HEK293T (cell line): ENCODE measurements at regions not wholly inside any gene's neighbourhood (a gene's known extent, or its start where the extent isn't known, plus 50 kb on each side); places are given as distances from the start of the nearest gene placed in this dataset.

ENCODE experiments used
- CTCF ChIA-PET: fragments of 350-600 bp; formaldehyde crosslinking; extraction: SDS; loops from one replicate; lab custom pipeline; 2021; ENCODE audit warnings: antibody characterized with exemption, inconsistent platforms; lab: Yijun Ruan, JAX
- POLR2A ChIA-PET: fragments of 350-600 bp; formaldehyde crosslinking; extraction: SDS; loops from one replicate; lab custom pipeline; 2020; ENCODE audit warnings: antibody characterized with exemption, inconsistent platforms; lab: Yijun Ruan, JAX
- DNase-seq: peaks from one replicate; pipeline ENCODE4 v3.0.0; 2012; ENCODE audit warnings: mixed read lengths; ENCODE audit errors: extremely low spot score
- ARNT ChIP-seq: fragments of 450-650 bp; IDR thresholded peaks from 2 replicates; pipeline ENCODE4 v1.6.1; 2017; ENCODE audit warnings: mild to moderate bottlenecking
- BHLHE40 ChIP-seq: fragments of 450-650 bp; IDR thresholded peaks from 2 replicates; pipeline ENCODE4 v1.6.1; 2016; ENCODE audit warnings: mild to moderate bottlenecking, moderate library complexity, borderline replicate concordance
- CTBP1 ChIP-seq: fragments of 450-650 bp; IDR thresholded peaks from 2 replicates; pipeline ENCODE4 v1.6.1; 2016; ENCODE audit warnings: borderline replicate concordance
- ELF4 ChIP-seq: fragments of 450-650 bp; IDR thresholded peaks from 2 replicates; pipeline ENCODE4 v1.6.1; 2017; ENCODE audit warnings: antibody characterized with exemption
- FOXA1 ChIP-seq: fragments of 450-650 bp; IDR thresholded peaks from 2 replicates; pipeline ENCODE4 v1.6.1; 2016; ENCODE audit warnings: mild to moderate bottlenecking
- FOXK2 ChIP-seq: fragments of 450-650 bp; IDR thresholded peaks from 2 replicates; pipeline ENCODE4 v1.6.1; 2016; ENCODE audit warnings: mild to moderate bottlenecking
- FOXM1 ChIP-seq: fragments of 450-650 bp; IDR thresholded peaks from 2 replicates; pipeline ENCODE4 v1.6.1; 2017; ENCODE audit warnings: mild to moderate bottlenecking, borderline replicate concordance
- HDGF ChIP-seq: fragments of 450-650 bp; IDR thresholded peaks from 2 replicates; pipeline ENCODE4 v1.6.1; 2017; ENCODE audit warnings: antibody characterized with exemption, borderline replicate concordance
- L3MBTL2 ChIP-seq: fragments of 450-650 bp; conservative IDR thresholded peaks from 2 replicates; pipeline ENCODE4 v1.6.1; 2016; ENCODE audit warnings: mild to moderate bottlenecking
- LEF1 ChIP-seq: fragments of 450-650 bp; IDR thresholded peaks from 2 replicates; pipeline ENCODE4 v1.6.1; 2017; ENCODE audit warnings: mild to moderate bottlenecking, borderline replicate concordance
- NFRKB ChIP-seq: fragments of 450-650 bp; IDR thresholded peaks from 2 replicates; pipeline ENCODE4 v1.6.1; 2016; ENCODE audit warnings: mild to moderate bottlenecking, moderate library complexity
- SP1 ChIP-seq: fragments of 450-650 bp; IDR thresholded peaks from 2 replicates; pipeline ENCODE4 v1.6.1; 2017
- SUZ12 ChIP-seq: fragments of 450-650 bp; IDR thresholded peaks from 2 replicates; pipeline ENCODE4 v1.6.1; 2016; ENCODE audit warnings: mild to moderate bottlenecking
- TARDBP ChIP-seq: fragments of 450-650 bp; IDR thresholded peaks from 2 replicates; pipeline ENCODE4 v1.6.1; 2016
- ZNF384 ChIP-seq: fragments of 450-650 bp; IDR thresholded peaks from 2 replicates; pipeline ENCODE4 v1.6.1; 2016
- TF ChIP-seq, protein P1 (sequence below): fragments of 450-650 bp; IDR thresholded peaks from 2 replicates; pipeline ENCODE4 v1.6.1; 2016

DNA sequence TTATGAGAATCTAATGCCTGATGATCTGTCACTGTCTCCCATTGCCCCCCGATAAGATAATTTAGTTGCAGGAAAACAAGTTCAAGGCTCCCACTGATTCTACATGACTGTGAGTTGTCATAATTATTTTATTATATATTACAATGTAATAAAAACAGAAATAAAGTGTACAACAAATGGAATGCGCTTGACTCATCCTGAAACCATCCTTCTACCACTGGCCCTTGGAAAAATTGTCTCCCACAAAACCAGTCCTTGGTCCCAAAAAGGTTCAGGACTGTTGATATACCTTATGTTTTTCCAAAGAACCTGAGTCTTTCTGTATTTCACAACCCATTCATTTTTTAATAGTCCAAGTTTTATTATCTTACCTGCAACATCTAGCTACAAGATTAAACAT lies 403.5 kb downstream of the TAF11L14 start:
- no peak for DNase-seq
- CTCF ChIA-PET: no interaction called here
- POLR2A ChIA-PET: no interaction called here
- TF ChIP-seq FOXA1 (no peak), LEF1 (no peak), L3MBTL2 (no peak), BHLHE40 (no peak), SP1 (no peak), HDGF (no peak), NFRKB (no peak), TARDBP (no peak), ARNT (no peak), ZNF384 (no peak), FOXK2 (no peak), FOXM1 (no peak)

- ChIA-PET POLR2A (no interaction called here), CTCF (interaction anchor here (0.7 kb wide), 1 partner anchor 76 kb away, joined by 3 read pairs; no protein-coding TSS in a partner anchor)
- TF ChIP-seq SUZ12 (no peak), LEF1 (no peak), L3MBTL2 (no peak), BHLHE40 (no peak), ELF4 (no peak), TARDBP (no peak), CTBP1 (no peak), SP1 (no peak), HDGF (no peak), ZNF384 (no peak), FOXK2 (no peak), FOXA1 (no peak), ARNT (no peak)
- DNase-seq: no peak
Measured at GRCh38 chr5:18043344-18043743, 409.1 kb downstream of the TAF11L14 start.

- TF ChIP-seq SUZ12 (no peak), FOXK2 (no peak), SP1 (no peak), ZNF384 (no peak), ARNT (no peak), FOXA1 (no peak), BHLHE40 (no peak), FOXM1 (no peak), L3MBTL2 (no peak), LEF1 (no peak), TARDBP (no peak)
- TF ChIP-seq, protein P1, sequence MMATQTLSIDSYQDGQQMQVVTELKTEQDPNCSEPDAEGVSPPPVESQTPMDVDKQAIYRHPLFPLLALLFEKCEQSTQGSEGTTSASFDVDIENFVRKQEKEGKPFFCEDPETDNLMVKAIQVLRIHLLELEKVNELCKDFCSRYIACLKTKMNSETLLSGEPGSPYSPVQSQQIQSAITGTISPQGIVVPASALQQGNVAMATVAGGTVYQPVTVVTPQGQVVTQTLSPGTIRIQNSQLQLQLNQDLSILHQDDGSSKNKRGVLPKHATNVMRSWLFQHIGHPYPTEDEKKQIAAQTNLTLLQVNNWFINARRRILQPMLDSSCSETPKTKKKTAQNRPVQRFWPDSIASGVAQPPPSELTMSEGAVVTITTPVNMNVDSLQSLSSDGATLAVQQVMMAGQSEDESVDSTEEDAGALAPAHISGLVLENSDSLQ: no peak
- ChIA-PET POLR2A (no interaction called here), CTCF (no interaction called here)
- no peak for DNase-seq
Measured at GRCh38 chr5:18048449-18048848, 414.2 kb downstream of the TAF11L14 start.

GRCh38 chr5:18050345-18050744 lies 416.1 kb downstream of the TAF11L14 start:
- CTCF ChIA-PET: no interaction called here
- TF ChIP-seq CTBP1 (no peak), ARNT (no peak), SUZ12 (no peak), ZNF384 (no peak), HDGF (no peak), NFRKB (no peak), BHLHE40 (no peak), TARDBP (no peak), SP1 (no peak), ELF4 (no peak)
- TF ChIP-seq, protein P1: no peak
- POLR2A ChIA-PET: no interaction called here
- no peak for DNase-seq

DNA sequence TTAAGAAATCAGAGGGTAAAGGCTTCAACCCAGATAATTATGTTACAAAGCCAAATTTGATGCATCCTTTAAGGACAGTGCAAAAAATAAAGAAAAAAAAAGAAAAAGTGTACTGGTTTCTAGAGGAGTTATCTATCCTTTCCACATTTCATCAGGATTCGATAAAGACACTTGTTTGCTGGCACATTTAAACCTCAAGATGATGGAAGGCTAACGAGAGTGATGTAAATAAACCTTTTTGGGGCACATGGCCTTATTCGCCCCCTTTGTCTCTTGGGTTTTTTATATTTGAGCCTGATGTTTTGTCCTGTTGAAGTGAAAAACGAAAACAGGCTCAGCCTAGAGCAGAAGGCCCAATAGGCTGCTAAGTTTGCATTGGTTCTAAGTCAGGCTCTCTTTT lies 416.5 kb downstream of the TAF11L14 start:
- TF ChIP-seq LEF1: no peak
- TF ChIP-seq, protein P1: no peak
- no peak for TF ChIP-seq NFRKB
- no peak for TF ChIP-seq ZNF384
- TF ChIP-seq ARNT: no peak
- no peak for TF ChIP-seq SUZ12
- no peak for TF ChIP-seq BHLHE40
- no peak for TF ChIP-seq SP1
- no peak for TF ChIP-seq CTBP1
- no peak for TF ChIP-seq L3MBTL2
- no peak for TF ChIP-seq FOXK2
- no peak for TF ChIP-seq FOXM1
- TF ChIP-seq FOXA1: no peak
- no peak for TF ChIP-seq HDGF
- TF ChIP-seq TARDBP: no peak
- no peak for TF ChIP-seq ELF4
- ChIA-PET POLR2A (no interaction called here), CTCF (no interaction called here)
- no peak for DNase-seq

DNA sequence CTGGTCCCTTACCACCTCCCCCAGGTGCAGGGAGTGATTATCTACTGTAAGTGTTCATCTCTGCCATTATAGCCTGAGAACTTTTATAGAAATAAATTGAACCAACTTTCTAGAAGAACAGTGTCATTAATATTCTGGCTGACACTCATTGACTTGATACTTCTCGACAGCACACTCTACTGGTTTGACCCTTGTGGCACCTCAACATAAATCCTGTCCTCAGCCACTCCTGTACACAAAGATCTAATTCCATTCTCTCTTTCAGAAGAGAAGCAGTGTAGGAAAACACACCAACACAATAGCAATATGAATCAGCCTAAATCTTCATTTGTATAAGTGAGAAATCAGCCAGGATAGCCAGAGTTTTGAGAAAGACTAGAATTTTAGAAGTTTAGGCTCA lies 417.7 kb downstream of the TAF11L14 start:
- POLR2A ChIA-PET: no interaction called here
- CTCF ChIA-PET: no interaction called here
- DNase-seq: no peak
- no peak for TF ChIP-seq ARNT
- no peak for TF ChIP-seq NFRKB
- TF ChIP-seq FOXK2: no peak
- no peak for TF ChIP-seq CTBP1
- TF ChIP-seq ELF4: no peak
- TF ChIP-seq, protein P1: no peak
- TF ChIP-seq HDGF: no peak
- no peak for TF ChIP-seq LEF1
- TF ChIP-seq SUZ12: no peak
